GM23248 (cell line): ENCODE measurements at regions not wholly inside any gene's neighbourhood (a gene's known extent, or its start where the extent isn't known, plus 50 kb on each side); places are given as distances from the start of the nearest gene placed in this dataset.

Source experiments
- EZH2 ChIP-seq: fragments of 200-600 bp; sonication (generic); IDR thresholded peaks from 2 replicates; pipeline ENCODE4 v1.6.1; 2018; ENCODE audit warnings: antibody characterized with exemption, mild to moderate bottlenecking; ENCODE audit not compliant: insufficient read depth, poor library complexity, severe bottlenecking
- EZH2phosphoT487 ChIP-seq: fragments of 200-600 bp; sonication (generic); IDR thresholded peaks from 2 replicates; pipeline ENCODE4 v1.6.1; 2018; ENCODE audit warnings: antibody characterized with exemption, moderate library complexity, mild to moderate bottlenecking, low read depth; ENCODE audit not compliant: insufficient read depth

- TF ChIP-seq EZH2 (no peak), EZH2phosphoT487 (0 out of 2 replicates have a peak, but pooled peaks have one; percentile 21)
Measured at GRCh38 chr1:115170961-115171392, 81.7 kb upstream of the TSPAN2 start.
